HG03354 (cell line): ENCODE measurements at regions not wholly inside any gene's neighbourhood (a gene's known extent, or its start where the extent isn't known, plus 50 kb on each side); places are given as distances from the start of the nearest gene placed in this dataset.

Source experiments
- ATAC-seq: cut with Tn5 transposase; IDR thresholded peaks from one replicate; pipeline ENCODE4 v1.9.1; 2021; ENCODE audit warnings: mild to moderate bottlenecking; ENCODE audit not compliant: unreplicated experiment, poor library complexity, severe bottlenecking

DNA sequence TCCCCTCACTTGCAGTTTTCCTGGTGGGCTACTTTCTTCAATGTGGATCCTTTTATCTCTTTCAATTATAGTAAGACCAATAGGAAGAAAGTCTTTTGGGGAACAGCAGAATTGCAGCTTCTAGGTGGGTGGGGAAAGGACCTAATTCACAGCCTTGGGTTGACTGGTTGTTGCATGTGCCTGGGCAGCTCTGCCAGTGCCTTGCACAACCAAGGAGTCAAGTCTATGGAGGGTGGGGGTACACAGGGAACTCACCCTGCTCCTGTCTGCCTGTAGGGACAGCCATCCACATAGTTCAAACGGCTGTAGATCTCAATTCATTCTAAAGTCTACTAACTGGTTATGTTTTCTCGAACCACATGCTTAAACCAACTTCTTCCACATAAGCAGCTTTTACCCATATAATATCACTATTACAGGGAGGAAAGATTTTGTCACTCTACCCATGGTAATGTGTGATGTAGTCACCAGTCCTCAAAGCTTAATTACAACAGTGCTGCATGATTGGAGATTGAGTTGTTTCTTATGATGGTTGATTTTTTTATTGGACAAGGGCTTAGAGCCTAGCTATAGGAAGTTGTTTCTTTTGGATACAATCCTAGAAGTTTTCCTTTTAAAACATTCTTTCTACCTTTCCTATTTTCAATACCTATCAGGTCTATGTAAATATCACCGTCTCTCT is 117.7 kb upstream of the FRMD6 start:
- ATAC-seq = no peak

DNA sequence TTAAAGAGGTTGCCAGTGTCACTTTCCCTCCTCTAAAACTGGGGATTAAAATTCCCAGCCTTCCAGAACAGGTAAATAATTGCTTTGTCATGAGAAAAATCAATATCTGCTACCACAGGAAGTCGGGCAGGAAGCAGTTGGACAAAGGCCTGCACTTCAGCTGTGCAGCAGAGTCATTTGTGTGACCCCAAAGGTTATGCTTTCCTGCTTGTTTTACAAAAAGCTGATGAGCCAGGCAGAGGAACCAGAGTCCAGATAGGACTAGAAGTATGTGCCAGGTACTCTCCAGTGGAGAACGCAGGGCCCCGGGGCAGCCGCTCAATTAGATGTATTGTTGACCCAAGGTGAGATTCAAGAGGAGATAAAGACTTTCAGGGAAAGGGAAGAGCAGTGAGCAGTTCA is 117.1 kb upstream of the FRMD6 start:
- no peak for ATAC-seq

DNA sequence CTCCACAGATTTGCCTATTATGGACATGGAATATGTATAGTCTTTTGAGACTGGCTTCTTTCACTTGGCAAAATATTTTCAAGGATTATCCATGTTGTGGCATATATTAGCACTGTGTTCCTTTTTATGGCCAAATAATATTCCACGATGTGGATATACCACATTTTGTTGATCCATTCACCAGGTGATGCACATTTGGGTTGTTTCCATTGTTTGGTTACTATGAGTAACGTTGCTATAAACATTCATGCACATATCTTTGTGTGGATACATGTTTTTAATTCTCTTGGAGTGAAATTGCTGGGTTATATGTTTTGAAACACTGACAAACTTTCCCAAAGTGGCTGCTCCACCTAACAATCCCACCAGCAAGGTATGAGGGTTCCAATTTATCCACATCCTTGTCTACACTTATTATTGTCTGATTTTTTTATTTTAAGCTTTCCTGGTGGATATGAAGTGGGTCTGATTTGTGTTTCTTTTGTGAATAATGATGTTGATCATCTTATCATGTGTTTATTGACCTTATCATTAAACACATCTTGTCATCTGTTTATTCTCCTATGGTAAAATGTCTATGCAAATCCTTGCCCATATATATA is 116.2 kb upstream of the FRMD6 start:
- ATAC-seq = no peak

DNA sequence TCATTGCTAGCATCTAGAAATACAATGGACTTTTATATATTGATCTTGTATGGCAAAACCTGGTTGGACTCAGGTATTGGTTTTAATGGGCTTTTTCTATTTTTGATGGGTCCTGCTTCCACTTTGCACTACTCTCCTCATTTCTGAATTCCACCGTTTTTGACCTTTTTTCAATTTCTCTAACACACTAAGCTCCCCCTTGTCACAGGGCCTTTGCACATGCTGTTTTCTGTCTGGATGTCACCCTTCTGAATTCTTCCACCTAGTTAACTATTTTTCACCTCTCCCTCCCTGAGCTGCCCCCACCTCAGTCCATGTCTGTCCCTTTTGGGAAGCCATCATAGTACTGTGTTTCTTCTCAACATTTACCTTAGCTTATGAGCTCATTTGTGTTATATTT is 112.7 kb upstream of the FRMD6 start:
- no peak for ATAC-seq

DNA sequence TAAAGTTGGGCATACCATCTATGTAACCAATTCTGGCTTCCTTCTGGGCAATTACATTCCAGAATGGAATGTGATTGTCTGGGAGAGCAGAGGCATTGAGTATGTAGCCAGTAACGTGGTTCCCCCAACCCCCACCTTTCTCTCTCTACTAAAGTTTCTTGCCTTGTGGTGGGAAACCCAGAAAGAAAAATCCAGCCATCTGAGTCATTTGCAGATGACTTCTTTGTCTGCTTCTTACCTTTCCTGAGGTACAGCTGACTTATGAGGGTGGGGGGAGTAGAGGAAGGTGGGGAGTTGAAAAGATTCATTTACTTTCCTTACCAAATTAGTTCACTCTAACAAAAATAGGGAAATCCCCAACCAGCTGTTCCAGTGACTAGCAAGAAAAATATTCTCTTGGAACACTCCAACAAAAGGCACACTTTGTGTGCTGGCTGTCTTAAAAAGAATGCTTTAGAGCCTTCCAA is 112.1 kb upstream of the FRMD6 start:
- ATAC-seq = no peak

DNA sequence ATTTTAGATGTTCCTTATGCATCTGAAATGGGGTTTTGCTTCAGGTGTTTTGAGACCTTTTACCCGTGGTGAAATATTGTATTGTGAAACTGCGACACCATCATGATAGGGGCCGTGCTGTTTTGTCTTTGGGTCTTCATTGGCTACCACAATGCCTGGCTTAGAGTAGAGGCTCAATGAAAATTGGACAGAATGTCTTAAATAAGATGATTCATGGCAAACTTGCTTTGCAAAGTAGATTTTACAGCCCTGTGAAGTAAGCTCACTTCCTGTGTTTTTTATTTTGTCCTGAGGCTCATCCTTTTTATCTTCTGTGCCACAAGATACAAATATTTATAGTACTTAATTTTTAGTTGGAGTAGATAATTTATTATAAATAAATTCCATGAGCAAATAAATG is 111.3 kb upstream of the FRMD6 start:
- no peak for ATAC-seq

DNA sequence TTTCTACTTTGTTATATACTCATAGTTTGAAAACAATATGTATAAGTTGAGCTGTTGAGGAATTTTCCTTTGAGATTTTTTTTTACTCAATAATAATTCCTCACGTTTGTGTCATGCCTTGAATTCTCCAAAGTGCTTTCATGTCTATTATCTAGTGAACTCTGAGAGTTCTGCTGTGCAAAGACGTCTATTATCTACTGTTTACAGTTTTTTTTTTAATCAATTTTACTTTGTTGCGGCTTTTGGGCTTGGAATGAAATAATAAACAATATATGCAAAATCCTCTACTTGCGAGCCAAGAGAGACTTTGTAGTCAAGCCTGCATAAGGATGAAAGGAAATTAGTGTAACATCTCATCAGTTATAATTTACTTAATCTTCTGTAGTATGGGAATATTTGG is 107.2 kb upstream of the FRMD6 start:
- ATAC-seq = no peak

DNA sequence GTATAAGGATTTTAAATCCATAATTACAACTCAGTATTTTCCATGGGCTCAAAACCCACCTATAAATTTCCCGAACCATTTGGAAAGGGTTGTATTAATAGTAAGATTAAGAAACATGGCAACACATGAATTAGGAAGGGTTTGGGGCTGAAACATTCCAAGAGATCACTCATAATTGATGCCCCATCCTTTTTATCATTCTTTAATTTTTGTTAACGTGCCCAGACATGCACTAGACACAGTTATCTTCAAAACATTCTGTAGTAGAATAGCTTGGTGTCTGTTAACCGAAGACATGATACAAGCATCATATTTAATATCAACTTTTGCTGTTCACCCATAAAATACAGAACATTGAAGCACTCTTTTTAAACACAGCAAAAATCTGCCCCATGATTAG is 106.8 kb upstream of the FRMD6 start:
- no peak for ATAC-seq

DNA sequence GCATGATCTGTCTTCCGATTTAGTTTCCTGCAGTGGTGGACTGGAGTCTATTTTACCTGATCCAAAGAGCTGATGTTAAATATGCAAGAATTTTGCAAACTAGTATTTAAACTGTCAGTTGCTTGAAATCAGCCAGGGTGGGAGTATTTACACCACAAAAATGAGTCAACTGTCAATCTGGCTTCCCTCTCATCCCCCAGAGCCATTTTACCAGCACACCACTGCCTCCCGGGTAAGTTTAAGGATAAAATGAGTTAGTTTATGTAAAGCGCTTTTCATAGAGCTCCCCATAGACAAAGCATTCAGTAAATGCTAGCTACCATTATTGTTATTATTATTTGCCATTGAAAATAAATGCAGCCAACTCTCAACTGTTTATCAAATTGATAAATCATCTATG is 106.3 kb upstream of the FRMD6 start:
- no peak for ATAC-seq

DNA sequence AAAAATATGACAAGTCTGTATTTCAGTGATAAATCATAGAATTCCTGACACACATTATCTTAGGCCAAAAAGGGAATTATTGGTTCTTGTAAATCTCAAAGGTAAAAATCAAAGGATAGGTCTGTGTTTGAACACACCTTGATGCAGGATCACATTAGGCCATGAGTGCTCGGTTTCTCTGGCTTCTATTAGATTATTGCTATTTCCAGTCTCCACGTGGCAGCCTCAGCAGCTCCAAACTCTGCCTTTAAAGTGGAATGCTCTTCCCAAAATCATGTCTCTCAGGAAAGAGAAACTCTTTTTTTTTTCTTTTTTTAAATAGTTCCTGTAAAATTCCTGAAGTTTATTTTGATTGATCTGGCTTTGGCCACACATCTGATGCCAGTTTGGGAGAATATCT is 105.6 kb upstream of the FRMD6 start:
- no peak for ATAC-seq

DNA sequence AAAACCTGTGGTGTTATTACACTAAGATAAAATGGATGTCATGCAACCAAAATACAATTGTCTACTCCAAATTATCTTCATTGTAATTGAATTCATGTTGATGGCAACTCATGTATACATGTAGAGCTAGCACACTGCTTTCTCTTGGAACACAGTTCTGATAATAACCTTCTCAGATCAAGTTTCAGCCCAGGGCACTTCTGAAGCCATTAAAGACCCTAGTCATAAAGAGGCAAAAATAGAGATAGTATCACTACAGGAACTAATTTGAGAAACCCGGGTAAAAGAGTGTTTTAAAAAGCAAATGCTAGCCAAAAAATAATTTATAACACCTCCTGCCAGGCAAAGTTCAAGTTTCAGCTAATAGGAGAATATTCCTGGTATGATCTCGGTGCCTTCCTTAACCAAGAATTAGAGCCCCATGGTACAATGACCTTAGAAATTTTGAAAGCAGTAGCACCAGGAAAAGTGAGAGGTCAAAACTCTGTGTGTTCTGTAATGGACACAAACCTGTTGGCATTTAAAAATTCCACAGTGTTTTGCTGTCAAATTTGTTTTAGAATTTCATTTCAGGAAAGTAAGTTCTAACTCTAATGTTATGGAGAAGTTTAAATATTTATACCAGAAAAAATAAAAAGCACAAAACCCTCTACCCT is 105.0 kb upstream of the FRMD6 start:
- ATAC-seq = no peak

DNA sequence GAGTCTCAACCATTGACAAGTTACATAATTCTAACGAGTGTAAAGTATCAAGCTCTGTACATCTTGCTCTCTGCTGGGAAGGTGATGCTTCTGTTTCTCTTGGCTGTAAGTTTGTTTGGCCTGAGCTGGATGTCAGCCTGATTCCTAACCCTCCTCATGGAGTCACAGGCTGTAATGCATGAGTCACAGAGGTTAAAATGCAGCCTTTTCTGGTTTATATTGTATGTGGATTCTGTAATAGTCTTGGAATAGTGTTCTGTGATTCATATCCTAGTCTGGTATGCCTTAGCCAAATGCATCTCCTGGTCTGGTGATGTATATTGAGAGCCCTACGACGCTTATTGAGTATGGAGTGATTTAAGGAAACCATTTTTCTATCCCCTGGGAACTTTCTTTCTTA is 104.5 kb upstream of the FRMD6 start:
- ATAC-seq = no peak

DNA sequence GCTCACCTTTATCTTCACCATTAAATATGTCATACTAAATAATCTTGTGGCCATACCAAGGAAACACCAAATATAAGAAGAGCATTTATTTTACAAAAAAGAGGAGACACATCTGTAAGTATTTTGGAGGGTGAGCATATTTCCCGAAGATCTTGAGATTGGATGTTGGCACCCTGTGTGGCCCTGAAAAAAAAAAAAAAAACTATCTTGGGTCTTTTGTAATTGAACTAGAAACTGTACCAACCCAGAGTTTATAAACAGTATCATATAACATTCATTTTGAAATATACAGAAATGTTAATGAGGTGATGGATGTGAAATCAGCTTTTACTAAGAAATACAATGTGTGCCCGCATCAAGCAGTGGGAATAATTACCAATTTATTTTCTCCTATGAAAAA is 104.0 kb upstream of the FRMD6 start:
- no peak for ATAC-seq

DNA sequence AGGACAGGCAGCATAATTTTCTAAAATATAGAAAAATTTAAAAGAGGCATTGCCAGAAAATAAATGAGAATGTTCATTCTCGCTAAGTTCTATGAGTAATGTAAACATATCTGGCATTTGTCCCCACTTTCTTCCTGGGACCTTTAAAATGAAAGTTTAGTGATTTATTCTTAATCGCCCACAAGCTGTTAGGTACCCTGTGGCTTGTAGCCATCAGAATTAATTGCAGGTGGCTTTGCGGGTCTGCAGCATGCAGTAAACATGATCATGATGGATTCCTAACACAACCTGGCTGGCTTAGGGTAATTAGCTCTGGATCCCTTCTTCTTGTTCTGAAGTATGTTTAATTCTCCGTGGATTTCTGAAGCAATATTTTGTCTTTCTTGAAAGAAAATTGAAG is 103.5 kb upstream of the FRMD6 start:
- no peak for ATAC-seq

DNA sequence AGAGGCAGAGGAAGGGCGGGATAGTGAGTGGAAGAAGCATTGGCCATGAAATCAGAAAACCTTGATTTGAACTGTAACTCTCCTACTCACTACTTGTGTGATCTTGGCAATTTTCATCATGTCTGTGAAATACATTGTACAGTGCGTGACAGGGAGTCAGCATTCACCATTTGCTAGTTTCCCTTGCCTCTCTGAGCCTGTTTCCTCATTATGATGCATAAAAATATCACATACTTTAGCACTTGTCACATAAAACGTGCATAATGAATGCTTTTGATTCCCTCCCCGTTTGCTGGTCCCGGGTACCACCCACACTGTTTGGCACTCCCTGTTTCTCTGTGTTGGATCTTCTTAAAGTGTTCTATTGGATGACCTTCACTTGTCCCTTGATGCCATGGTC is 101.1 kb upstream of the FRMD6 start:
- ATAC-seq = no peak

DNA sequence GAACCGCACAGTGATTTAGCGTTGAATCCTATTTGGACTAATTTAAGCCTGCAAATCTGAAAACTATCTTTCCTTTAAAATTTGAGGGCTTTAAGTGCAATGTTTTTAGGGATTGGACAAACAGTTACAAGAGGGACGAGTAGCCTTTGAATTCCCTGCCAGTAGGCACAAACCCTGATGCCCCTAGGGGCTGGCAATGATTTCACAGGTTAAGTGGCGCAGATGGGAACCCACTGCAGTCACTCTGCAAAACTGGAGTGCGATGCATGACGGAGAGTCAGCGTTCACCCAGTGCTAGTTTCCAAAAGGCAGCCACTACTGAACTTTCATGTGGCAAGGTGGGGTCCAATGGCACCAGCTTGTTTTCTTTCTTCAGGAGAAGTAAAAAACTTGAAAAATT is 99.4 kb upstream of the FRMD6 start:
- ATAC-seq = no peak

DNA sequence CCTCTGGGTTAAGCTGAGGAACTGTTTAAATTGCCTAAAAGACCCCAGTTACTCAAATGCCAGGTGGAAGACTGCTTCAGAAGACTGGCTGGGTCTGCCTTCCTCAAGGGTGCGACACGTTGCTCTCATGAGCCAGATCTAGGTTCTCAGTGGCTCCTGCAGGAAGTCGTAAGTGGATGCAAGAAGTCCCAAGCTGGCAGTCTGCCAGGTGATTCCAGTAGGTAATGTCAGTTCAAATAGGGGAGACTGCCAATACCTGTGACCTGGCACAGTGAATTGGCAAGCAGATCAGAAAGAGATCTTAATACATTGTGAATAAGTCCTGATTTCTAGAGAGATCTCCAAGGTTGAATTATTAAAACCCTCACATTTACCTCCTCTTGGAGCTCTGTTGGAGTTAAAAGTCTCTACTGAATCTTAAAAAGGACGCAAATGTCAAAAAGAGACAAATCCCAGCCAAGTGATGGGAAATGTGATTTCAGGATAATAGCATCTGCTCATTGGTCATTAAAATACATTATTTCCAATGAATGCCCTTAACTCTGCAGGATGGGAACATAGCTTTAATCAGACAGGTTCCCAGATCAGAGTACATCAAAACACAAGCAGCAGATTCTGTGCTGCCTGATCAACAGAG is 98.8 kb upstream of the FRMD6 start:
- no peak for ATAC-seq

DNA sequence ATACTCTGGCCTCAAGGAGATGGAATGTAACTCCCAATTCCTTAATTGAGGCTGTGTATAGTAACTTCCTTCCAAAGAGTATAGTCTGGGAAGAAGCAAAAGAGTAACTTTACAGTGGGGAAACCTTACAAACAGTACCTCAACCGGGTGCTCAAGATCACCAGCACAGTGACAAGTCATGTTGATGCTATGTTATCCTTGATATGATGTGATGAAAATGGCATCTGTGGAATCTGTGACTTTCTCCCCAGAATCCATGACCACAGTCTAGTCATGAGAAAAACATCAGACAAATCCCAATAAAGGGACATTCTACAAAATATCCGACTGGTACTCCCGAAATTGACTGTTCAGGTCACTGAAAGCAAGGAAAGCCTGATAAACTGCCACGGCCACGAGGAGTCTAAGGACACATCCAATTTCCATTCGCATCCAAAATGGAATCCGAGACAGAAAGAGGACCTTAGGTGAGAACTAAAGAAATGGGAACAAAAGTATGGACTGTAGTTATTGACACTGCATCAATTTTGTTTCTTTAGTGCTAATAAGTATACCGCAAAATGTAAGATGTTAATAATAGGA is 97.3 kb upstream of the FRMD6 start:
- no peak for ATAC-seq

DNA sequence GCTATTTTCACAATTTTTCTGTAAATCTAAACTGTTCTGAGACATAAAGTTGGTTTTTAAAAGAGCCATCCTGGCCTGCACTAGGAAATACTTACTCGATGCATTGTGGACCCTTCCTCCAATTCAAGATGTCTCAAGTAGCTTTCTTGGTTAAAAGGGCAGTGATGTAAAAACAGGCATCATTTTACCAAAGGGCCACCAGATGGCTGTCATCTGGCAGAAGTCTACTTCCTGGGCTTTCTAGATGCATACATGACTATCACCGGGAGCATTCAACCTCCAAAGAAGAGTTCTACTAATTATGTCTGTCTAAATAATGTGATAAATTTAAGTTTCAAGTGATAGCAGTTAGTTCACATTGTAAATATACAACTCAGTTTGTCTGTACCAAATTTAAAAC is 96.8 kb upstream of the FRMD6 start:
- ATAC-seq = no peak

DNA sequence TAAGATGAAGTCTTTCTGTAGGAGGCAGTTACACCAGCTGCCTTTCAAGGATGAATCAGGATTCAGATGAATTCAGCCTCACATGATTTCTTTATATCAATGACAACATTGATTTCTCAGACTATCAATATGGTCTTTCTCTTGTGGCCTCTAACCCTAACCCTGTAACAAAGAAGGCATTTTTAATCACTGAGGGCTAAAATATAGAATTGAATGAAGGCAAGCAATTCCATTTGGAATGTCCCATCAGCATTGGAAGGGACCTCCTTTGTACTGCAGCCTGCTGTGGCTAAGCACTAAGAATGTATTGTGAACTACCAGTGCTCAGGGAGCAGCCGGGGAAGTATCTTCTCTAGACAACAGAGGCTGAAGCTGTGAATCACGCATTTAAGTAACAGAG is 90.6 kb upstream of the FRMD6 start:
- no peak for ATAC-seq

DNA sequence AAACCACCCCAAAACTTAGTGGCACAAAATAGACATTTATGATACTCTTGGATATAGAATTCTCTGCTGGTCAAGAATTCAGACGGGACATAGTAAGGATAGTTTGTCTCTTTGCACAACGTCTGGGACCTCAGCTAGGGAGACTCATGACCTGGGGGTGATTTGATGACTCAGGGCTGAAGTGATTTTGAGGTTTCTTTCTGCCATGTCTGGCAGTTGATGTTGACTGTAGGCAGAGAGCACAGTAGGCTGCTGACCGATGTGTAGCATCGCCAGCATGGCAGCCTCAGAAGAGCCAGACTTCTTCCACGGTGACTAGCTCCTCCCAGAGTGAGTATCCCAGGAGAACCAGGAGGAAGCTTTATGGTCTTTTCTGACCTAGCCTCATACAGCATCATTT is 88.9 kb upstream of the FRMD6 start:
- no peak for ATAC-seq
